SKM-1 (cell line): ENCODE measurements at regions not wholly inside any gene's neighbourhood (a gene's known extent, or its start where the extent isn't known, plus 50 kb on each side); places are given as distances from the start of the nearest gene placed in this dataset.

ENCODE experiments used
- DNase-seq: peaks from one replicate; lab custom pipeline; 2025; ENCODE audit not compliant: unreplicated experiment; lab: John Stamatoyannopoulos, UW

DNA sequence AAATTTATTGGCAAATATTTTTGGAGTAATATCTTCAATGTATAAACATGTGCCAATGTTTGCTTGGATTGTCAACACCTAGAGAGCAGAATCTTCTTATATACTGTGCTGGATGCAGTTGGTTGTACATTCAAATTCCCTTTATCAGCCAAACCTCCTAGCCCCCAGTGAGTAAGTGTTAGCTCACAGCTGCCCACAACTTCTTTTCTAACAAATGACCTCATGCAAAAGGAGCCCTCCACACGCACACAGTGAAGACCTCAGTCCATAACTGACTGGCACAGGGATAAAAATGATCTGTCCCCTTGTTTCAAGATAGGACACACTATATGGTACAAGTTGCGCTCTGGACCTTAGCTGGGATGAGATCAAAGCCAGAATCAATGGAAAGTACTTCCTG is 458.0 kb upstream of the NWD2 start:
- DNase-seq: no peak

DNA sequence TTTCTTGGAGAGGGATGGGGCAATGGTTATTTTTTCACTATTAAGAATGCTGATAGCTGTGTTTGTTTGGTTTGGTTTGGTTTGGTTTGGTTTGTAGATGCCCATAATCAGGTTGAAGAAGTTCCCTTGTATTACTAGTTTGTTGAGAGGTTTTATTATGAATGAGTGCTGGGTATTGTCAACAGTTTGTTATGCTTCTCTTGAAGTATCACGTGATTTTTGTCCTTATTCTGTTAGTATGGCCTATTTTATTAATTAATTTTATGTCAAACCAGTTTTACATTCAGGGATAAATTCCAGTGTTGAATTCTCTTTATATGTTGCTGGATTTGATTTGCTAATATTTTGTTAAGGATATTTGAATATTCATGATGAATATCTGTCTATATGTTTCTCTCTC is 449.8 kb upstream of the NWD2 start:
- no peak for DNase-seq

DNA sequence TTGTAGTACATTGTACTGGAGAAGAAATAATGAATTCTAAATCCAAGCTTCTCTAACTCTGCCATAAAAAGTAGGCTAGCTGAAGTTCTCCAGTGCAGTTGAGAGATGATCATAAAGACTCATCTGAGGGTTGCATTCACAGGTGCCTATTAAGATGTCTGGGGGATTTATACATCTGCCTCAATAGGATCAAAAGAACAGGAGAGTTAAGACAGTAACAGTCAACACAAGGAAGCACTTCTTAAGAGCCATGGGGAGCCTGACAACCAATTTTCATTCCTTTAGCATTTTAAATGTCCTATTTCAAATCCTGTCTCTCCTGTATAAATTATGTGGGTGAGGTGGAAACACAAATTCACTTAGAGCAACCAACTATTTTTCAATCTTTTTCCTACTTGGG is 432.4 kb upstream of the NWD2 start:
- no peak for DNase-seq

DNA sequence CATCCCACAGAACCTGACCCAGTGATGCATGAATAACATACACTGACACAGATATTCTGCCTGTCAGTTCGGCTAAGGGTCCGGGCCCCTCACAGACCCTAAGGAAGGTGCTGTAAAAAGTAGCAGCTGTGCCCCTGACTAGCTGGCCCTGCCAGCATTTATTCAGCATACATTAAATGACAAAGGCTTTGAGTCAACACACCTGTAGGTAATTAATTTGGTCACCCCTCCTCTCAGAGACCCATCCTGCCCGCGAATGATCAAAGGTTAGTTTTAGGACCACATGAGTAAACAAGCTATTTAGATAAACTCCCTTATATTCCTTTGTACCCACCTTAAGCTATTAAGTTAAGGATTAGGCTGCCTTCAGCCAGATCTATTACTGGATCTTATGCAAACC is 429.0 kb upstream of the NWD2 start:
- no peak for DNase-seq

DNA sequence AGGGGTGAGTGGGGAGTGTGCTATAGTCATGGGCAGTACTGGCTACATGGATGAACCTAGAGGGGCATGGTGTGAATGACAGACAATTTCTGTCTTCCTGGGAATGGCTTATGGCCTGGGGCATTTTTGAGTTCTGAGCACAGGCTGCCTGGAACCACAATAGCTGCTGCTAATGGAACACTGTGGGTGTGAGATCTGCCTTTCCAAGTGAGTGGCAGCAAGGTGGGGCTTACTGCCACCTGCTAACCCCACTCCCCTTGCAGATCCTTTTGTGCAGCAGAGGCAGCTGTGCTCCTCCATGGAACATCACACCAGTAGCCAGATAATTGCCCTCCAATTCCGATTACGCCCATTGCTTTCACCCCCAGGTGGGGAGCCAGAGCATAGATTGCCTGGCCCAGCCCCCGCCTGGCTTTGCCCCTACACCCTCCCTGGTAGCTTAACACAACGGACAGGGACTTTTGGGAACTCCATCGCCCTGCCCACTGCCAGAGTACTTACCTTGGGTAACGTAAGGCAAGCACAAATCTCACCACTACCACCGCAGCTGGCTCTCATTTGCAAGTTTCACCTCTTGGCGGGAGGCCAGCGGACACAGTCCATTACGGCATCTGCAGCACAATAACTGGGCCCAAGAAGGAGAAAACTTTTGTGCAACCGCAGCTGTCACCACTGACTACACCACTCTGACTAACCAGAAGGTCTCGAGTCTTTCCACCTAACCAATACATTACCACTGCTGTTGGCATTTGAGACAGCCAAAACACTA is 421.2 kb upstream of the NWD2 start:
- no peak for DNase-seq

DNA sequence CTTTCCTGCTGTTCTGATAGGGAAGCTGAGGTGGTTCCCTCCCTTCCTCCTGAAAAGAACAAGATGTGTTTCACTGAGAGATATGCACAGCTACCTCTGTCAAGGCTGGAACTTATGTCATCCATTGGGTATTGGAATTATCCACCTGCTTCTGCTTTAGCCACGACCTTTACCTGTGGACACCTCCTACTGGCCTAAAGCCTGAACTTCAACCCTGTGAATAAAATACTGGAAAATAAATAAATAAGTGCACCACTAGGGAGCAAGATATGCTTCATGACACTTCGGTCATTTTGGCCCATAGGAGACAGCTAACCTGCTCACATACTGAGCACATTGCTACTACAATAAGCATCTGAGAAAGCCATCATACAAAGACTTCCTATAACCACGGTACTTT is 419.9 kb upstream of the NWD2 start:
- DNase-seq: no peak

DNA sequence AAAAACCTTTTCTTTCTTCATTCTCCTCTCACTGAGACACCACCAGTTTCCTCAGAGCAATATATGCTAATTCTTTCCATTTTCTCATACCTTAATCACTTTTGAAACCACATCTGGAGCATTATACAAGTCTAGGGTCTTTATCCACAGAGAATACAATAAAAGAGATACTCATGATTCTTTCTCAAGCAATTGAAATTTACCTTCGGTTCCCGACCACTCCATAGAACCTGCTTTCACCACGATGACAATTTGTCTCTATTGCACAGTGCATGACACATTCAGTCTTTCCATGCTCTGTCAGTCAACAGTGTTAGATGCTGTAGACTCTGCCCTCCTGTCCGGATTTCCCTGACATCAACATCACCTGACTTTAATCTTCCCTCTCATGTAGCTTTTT is 409.3 kb upstream of the NWD2 start:
- no peak for DNase-seq

DNA sequence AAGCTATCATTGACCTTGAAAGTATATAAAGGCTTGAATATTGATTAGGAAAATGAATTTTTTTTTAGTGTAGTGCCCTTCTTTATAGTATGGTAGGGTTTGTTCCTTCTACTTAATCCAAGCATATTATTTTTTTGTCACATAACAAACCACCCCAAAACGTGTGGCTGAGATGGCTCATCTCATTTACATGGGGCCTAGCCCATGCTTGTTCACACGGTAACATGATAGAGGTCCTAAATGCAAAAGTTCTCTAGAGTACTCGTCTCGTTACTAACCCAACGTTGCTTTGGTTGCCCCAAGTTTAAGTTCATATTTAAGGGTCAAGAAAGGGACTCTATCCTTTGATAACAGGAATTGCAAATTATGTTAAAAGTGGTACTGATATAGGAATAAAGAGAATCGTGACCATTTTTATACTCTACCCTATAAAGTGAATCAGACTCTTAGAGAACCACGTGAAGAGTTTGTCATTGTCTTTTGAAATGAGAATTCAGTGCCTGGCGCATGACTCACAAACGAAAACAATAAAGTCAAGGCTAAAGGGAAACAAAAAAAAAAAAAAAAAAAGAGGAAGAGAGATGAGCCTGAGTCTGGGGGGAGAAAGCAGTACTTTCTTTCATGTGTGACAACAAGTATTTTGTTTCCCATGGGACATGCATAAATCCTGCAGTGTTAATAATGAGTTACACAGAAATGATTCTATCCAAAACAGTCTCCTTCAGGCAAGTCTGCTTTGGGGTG is 402.8 kb upstream of the NWD2 start:
- no peak for DNase-seq

DNA sequence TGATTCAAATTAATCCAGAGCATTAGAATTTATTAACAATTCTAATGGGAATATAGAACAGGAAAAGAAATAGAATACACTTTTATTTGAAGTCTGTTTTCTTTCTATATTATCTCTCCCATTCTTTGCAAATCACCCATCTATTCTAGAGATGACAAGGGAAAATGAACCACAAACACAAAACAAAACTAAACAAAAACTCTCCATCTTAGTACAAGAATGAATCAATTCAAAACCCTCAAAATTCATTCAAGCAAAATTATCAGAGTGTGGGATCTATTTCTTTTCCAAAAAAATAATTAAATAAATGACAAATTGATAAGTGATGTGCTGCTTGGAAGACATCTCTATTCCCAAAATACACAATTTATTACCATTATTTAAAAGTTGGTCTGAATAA is 400.1 kb upstream of the NWD2 start:
- DNase-seq: no peak

DNA sequence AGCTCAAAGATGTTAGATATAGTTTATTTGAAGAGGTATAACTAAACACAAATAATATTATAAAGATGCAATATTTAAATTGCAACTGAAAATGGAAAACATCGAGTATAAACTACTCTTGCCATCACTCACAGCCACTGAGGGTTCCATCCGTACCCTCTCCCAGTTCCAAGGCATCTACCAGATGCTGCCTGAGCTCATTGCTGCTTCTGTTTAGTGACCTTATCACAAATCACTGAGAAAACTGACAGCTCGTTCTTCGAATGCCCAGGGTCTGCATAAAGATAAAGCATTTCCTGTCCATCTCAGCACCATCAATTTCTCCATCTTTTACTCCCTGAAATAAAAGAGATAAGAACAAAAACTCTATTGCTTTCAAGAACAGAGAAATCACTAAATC is 391.7 kb upstream of the NWD2 start:
- no peak for DNase-seq

DNA sequence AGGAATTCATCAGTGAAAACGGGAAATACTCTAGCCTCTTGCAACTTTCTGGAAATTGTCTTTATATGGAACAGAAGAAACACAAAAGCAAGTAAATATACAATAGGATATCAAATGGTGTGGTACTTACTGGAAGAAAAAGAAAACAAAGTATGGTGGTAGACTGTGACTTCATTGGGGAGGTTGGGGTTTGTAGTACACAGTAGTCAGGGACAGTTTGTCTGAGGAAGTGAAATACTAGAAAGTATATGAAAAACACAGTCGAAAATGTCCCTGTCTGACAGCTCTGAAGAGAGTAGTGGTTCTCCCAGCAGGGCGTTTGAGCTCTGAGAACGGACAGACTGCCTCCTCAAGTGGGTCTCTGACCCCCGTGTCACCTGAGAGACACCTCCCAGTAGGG is 390.0 kb upstream of the NWD2 start:
- no peak for DNase-seq

DNA sequence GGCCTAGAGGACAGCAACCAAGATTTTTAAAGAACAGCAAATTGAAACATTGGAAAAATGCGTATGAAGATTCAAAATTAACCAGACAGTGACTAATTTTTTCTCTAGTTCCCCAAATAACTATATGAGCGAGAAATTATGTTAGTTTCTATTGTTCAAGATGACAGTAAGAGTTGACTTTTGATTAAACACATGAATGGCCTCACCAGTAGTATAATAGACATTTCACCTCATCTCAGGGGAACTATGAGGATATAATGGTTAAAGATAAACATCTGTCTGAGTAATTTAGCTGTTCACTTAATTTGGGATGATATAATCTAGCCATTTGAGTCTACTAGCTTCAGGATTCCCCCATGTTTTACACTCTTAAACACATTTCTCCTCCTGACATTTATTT is 380.9 kb upstream of the NWD2 start:
- no peak for DNase-seq

DNA sequence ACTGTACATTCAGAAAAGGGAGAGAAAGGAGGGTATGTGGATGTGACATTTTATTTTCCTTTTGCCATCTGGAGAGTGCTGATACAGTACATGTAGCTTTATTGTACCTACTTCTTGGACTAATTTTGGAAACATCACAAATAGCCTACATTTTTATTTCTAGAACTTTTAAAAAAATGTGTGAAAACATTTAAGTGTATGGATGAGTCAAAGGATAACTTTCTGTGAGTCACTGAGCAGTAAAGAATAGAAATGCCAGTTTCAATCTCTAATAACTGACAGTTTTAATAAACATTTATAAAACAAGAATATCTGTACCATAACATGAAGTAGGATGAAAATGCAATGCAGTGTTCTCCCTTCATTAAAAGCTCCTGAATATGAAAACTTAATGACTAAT is 374.4 kb upstream of the NWD2 start:
- DNase-seq: no peak

DNA sequence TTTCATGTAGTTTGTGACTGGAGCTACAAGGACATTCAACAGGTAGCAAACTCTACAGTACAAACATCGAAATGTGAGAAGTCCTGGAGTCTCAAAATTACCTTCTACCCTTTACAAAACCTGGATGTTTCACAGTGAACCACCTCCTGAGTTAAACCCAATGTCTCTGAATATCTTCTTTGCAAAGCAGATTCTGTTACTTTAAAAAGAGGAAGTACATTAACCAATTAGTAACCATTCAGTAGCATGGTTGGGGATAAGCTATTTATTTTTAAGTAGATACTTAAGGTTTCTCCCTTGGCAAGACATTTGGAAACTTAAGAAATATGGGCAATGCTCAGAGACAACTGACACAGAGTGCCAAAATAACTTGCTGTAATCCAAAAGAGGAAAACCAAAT is 371.9 kb upstream of the NWD2 start:
- peak; percentile 3 for DNase-seq

DNA sequence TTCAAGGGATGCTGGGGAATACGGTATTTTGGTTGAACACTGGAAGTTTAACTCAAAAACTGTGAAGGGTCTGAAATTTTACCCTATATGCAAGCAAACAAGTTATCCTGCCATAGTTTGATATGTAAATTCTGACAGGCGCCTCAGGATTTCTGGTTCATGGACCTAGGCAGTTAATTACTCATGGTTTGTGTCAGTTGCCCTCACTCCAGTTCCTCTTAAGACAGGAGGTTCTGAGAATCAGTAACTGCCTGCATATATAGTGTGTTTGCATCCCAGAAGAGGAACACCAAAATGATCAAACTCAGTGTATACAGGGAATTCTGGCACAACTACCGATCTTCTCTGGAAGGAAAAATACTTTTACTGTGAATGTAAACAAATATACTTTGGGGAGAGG is 360.4 kb upstream of the NWD2 start:
- no peak for DNase-seq

DNA sequence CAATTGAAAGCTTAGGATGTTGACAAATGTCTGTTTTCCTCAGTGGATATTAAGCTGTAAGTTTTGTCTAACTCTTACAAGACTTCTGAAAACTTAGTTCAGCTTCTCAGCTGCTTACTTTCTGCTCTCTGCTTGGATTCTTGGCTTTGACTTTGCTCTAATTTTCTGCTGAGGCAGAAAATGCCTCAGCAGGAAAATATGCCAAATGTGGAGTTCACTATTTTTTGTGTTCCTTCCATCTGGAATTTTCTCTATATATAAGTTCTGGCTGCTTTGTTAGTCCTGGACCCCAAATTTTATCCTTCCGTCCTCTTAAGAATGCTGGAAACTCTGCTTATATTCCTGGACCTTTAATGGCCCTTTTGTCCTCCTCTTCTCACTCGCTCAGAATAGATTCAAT is 352.6 kb upstream of the NWD2 start:
- DNase-seq: no peak

DNA sequence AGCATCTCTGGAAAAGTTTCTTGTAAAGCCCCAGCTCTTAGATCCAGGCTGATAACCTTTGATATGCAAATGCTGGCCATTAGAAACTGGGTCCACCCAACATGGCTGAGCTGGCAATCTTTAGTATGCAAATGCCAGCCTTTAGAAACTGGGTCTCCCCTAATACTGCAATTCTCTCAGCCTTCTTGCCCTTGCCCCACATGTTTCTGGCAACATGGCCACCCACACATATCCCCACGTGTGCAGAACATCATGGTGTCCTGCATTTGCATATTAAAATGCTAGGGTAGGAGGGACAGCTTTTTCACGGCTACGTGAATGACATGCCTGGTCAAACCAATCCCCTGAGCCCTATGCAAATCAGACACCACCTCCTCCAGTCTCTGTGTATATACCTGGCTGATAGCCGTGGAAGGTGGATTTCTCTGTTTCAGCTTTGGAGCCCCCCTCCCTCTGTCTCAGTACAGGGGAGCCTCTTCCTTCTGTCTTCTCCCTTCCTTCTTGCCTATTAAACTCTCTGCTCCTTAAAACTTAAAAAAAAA is 344.0 kb upstream of the NWD2 start:
- DNase-seq: no peak

DNA sequence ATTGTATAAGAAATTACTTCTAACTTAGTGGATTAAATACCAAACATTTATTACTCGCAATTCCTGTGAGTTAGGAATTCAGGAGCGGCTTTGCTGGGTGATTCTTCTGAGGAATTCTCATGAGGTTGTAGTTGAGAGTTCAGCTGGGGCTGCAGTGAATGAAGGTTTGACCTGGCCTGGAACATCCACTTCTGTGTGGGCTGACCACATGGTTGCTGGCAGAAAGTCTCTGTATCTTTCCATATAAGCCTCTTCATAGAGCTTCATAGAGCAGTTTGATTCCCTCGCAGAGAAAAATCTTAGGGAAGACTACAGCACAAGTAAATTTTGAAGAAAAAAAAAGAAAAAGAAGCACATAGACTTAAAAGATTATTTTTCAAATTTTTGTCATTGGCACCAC is 339.7 kb upstream of the NWD2 start:
- no peak for DNase-seq

DNA sequence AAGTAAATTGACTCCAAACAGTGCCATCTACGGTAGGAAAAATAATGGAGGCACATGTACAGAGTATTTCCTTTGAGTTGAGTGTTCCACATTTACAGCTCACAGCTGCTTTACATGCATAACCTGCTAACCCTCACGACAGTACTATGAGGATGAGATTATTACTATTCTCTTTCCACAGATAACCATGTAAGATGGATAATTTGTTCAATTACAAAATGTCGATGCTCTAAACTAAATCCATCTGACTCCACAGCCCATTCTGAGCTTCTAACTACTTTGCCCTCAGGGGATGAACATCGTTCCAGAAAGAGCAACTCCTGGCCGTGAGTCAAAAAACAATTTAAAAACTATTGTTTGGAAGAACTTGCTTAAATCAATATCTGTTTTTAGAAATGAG is 330.4 kb upstream of the NWD2 start:
- no peak for DNase-seq

DNA sequence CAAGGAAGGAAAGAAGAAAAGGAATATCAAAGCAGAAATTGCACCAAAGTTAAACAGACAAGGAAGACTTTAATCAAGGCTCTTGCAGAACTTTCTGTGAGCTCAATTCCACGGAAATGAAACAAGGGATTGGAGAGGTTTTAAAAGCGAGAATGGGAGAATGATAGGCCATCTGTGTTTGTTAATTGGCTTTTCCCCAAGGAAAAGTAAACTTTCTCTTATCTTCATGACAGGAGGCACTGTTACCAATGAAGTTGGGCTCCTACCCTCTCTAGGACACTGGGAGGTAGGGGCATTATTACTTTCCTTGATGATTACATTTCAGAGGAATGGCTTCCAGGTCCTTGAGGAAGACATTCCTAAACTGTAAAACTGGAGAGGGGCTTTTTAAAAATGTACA is 328.8 kb upstream of the NWD2 start:
- DNase-seq: no peak

DNA sequence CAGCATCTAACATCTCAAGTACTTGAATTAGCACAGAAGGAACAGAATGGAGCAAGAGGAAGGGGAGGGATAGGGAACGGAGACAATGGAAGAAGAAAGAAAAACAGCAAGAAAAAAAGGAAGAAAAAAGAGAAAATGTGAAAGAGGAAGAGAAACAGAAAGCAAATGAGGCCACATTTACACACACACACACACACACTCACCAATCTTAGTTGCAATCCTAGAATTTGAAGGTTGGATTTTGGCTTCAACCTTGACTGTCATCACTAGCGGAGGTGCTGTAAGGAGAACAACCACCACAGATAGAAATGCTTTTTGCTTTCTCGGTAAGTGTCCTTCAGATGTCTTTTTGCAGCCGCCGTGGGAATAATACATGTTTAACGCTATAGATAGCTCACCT is 327.1 kb upstream of the NWD2 start:
- DNase-seq: no peak

DNA sequence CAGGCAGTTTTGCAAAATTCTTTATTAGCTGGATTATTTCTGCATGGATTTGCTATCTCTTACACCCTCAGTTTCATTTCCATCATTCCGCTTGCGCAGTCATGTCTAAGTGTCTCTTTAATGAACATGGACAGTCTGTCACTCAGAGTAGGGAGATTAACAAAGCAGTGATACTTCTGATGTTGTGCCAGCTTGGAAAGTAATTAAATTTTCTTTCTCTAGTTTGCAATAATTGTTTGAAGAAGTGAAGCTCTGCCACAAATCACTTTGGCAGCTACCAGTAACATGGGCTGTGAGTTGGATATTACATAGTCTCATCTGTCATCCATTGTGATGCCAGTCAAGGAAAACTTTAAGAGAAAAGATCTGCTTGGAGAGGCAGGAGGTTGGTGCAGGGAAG is 324.8 kb upstream of the NWD2 start:
- DNase-seq: no peak
